Stimulated activated CD4-positive, alpha-beta T cell treated with anti-CD3 and anti-CD28 coated beads, TNF-alpha, amount 100 ng/mL, for 4 hours (primary cell): ENCODE measurements at regions not wholly inside any gene's neighbourhood (a gene's known extent, or its start where the extent isn't known, plus 50 kb on each side); places are given as distances from the start of the nearest gene placed in this dataset.

Source experiments
- DNase-seq, 3 experiments: peaks; one replicate each; pipeline ENCODE4 v3.0.0-alpha.2; 2020; ENCODE audit warnings: low read depth in 3 of 3

DNA sequence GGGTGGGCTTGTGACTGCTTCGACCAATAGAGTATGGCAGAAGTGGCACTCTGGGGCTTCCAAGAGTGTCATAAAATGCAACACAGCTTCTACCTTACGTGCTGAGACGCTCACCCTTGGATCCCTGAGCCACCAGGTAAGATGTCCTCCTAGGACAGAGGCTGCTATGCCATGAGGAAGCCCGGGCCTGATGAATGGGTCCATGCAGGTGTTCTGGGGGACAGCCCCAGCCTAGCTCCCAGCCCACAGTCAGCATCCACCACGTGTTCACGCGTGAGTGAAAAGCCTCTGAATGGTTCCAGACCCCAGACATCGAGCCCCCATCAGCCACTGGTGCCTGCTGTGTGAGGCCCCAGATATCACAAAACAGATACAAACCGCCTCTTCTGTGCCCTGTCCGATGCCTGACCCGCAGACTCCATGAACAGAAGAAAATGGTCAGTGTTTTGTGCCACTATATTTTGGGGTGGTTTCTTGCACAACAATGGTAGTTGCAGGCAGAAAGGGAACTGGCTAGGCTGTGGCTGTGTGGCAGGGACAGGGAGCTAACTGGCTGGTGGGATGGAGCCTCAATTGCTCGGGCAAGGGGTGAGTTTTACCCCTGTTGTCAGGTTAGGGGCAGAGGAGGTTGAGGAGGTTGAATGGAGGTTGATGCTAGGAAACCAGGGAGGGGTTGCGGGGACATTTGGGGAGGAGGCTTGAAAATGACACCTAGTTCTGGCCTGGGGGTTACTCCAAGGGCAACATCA, 92.2 kb downstream of the LINGO1 start:
- no peak for DNase-seq

DNA sequence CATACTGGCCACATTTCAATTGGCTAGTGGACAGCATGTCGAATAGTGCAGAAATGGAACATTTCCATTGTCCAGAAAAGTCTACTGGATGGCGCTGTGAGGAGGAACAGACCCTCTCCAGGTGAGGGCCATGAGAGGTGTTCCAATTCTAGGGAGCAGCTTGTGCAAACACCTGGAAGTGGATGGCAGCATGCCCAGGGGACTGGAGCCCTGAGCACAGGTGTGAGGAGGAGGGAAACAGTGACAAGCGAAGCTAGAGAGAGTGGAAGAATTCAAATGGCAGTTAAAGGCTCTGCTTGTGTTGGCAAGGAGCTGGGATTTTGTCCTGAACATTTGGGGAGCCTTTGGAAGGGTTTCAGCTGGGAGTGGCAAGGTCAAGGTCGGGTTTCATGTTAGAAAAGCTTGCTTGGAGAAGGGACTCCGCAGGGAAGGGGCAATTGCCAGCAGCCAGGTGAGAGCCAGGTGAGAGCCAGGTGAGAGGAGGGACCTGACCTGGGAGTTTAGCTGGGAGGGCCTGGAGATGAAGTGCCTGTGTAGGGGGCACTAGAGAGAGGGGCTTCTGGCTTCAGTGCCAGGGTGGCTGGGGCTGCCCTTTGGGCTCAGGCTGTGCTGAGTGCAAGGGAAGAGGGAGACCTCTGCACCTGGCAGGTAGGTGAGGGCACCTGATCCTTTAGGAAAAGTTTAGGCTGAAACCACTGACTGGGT, 93.8 kb downstream of the LINGO1 start:
- no peak for DNase-seq

DNA sequence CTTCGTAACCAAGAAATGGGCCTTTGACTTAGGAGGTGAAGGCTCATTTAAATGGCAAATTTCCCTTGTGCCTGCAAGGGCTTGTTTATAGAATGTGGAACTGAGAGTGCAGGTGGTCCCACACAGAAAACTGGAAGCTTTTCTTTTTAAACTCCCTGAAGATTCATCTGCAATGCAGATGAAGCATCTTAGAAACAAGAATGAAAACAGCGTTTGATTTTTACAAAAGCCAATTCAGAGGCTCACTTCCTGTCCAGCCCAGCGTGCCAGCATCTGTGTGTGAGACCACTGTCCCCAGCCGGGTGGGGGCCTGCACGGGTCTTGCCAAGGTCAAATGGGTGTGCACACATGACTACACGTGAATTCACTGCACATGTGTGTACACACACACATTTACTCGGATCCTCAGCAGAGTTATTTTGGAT, 94.7 kb downstream of the LINGO1 start:
- no peak for DNase-seq

DNA sequence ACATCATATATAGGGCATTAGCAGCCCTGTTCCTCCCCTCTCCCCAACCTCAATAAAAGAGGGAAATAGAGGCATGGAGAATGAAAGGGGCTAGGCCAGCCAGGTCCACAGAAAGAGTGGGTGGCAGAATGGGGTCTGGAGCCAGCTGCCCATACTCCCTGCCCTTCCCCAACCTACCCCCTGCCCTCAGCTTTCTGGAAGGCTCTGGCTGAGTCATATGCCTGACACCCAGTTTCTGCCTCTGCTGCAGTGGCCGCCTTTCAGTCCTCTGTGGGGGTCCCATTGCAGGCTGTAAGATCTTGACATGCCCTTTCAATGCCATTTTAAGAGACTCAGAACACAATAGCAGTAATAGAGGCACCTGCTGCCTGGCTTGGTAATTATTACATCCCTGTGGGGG, 95.7 kb downstream of the LINGO1 start:
- no peak for DNase-seq

DNA sequence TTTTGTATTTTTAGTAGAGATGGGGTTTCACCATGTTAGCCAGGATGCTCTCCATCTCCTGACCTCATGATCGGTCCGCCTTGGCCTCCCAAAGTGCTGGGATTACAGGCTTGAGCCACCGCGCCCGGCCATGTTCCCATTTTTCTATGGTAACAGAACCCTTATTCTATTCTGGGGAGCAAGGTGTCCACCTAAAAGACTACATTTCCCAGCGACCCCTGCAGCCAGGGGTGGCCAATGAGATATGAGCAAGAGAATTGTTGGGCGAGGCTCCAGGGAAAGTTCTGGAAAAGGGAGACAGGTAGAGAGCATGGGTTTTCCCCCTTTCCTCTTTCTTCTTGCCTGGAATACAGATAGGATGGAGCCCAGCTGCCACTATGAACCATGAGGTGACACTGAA, 96.9 kb downstream of the LINGO1 start:
- DNase-seq, result no peak
